Esophagus squamous epithelium (tissue), 4 donors: ENCODE measurements at regions not wholly inside any gene's neighbourhood (a gene's known extent, or its start where the extent isn't known, plus 50 kb on each side); places are given as distances from the start of the nearest gene placed in this dataset.

ENCODE experiments used
- POLR2A ChIP-seq, 4 donors: fragments of 450-650 bp; IDR thresholded peaks; one replicate each; pipeline ENCODE4 v1.6.1; 2017; ENCODE audit warnings: antibody characterized with exemption in 4 of 4, mild to moderate bottlenecking in 4 of 4, moderate library complexity in 3 of 4
- TF ChIP-seq, protein P1 (sequence below), 6 experiments: fragments of 450-650 bp in 4 of 6; fragments of 200-600 bp in 2 of 6; sonication (generic) in 2 of 6; IDR thresholded peaks; one replicate each; pipeline ENCODE4 v1.5.1; 2016 to 2019; ENCODE audit warnings: antibody characterized with exemption in 6 of 6, mild to moderate bottlenecking in 4 of 6, moderate library complexity in 4 of 6

- TF ChIP-seq, protein P1, sequence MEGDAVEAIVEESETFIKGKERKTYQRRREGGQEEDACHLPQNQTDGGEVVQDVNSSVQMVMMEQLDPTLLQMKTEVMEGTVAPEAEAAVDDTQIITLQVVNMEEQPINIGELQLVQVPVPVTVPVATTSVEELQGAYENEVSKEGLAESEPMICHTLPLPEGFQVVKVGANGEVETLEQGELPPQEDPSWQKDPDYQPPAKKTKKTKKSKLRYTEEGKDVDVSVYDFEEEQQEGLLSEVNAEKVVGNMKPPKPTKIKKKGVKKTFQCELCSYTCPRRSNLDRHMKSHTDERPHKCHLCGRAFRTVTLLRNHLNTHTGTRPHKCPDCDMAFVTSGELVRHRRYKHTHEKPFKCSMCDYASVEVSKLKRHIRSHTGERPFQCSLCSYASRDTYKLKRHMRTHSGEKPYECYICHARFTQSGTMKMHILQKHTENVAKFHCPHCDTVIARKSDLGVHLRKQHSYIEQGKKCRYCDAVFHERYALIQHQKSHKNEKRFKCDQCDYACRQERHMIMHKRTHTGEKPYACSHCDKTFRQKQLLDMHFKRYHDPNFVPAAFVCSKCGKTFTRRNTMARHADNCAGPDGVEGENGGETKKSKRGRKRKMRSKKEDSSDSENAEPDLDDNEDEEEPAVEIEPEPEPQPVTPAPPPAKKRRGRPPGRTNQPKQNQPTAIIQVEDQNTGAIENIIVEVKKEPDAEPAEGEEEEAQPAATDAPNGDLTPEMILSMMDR (IDR thresholded peaks at IDR 0.05) = no peak
- TF ChIP-seq POLR2A (IDR thresholded peaks at IDR 0.05) = no peak
Measured at GRCh38 chr20:19908576-19908975, 108.6 kb upstream of the NAA20 start.
